ENCODE measurements at regions not wholly inside any gene's neighbourhood (a gene's known extent, or its start where the extent isn't known, plus 50 kb on each side); places are given as distances from the start of the nearest gene placed in this dataset.
"Not testable (repeated sequence)": the region's sequence is repeated elsewhere in the genome, so short reads cannot be mapped to it uniquely, and the experiment has no call there.

DNA sequence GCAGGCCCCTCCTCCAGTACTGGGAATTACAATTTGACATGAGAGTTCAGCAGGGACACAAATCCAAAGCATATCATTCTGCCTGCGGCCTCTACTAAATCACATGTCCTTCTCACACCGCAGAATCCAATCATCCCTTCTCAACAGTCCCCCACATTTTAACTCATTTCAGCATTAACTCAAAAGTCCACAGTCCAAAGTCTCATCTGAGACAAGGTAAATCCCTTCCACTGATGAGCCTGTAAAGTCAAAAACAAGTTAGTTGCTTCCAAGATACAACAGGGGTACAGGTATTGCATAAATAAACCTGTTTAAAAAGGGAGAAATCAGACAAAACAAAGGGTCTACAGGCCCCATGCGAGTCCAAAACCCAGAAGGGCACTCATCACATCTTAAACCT, 64.0 kb downstream of the EBNA1BP2 start:
- no peak for DNase-seq (ENCODE audit: low spot score)

DNA sequence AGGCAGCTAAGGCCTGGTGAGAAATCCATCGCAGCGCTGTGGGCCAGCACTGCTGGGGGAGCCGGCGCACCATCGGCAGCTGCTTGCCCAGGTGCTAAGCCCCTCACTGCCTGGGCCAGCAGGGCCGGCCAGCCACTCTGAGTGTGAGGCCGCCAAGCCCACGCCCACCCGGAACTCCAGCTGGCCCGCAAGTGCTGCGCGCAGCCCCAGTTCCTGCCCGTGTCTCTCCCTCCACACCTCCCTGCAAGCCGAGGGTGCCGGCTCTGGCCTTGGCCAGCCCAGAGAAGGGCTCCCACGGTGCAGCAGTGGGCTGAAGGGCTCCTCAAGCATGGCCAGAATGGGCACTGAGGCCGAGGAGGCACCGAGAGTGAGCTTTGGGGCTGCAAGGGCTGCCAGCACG, 64.4 kb downstream of the EBNA1BP2 start:
- DNase-seq (ENCODE audit: low spot score): no peak

DNA sequence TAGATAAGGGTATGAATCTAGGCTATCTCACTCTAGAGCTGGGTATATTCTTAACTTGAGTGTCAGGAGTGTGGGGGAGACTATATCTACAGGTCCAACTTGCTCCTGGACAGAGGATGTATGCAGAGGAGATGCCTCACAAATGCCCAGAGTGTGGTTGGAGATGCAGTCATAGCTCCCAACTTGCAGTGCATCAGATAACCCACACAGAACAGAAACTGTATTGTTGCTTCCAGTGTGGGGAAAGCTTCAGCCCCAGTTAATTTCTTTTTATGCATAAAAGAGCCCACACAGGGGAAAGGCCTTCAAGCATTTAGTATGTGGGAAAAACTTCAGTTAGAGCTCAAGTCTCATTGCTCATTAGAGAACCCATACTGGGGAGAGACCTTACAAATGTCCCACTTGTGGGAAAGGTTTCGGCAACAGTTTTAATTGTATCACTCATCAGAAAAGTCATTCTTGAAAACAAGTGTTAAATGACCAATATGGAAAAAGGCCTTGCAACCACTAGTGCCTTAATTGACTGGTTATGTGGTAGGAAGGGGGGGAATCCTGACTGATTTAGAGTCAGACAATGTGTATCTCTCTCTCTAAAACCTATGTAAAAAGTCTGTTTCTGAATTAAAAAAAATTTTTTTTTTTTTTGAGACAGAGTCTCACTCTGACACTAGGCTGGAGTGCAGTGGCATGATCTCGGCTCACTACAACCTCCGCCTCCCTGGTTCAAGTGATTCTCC, 67.9 kb downstream of the EBNA1BP2 start:
- DNase-seq (ENCODE audit: low spot score): no peak

DNA sequence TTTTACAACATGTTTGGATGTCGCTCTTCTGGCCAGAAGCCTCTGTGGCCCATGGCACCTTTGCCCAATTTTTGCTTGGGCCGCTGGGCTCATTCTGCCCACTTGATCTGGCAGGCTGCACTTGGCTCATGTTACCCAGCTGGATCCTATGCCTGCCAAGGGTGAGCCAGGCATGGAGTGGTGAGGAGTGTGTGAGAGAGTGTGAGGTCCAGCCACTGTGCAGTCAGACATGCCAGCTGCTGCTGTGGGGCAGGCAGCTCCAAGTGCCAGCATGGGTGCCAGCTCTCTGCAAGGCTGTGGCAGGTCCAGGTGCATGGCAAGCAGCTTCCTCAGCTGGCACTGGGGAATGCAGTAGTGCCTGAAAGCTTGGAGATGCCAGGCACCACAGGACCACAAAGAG, 71.0 kb downstream of the EBNA1BP2 start:
- DNase-seq (ENCODE audit: low spot score): no peak

DNA sequence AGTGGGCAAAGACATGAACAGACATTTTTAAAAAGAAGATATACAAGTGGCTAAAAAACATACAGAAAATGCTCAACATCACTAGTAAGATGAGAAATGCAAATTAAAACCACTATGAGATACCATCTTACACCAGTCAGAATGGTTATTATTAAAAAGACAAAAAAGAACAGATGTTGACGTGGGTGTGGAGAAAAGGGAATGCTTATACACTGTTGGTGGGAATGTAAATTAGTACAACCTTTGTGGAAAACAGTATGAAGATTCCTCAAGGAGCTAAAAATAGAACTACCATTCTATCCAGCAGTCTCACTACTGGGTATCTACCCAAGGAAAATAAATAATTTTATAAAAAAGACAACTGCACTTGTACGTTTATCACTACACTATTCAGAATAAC, 73.9 kb downstream of the EBNA1BP2 start:
- DNase-seq (ENCODE audit: low spot score): no peak

DNA sequence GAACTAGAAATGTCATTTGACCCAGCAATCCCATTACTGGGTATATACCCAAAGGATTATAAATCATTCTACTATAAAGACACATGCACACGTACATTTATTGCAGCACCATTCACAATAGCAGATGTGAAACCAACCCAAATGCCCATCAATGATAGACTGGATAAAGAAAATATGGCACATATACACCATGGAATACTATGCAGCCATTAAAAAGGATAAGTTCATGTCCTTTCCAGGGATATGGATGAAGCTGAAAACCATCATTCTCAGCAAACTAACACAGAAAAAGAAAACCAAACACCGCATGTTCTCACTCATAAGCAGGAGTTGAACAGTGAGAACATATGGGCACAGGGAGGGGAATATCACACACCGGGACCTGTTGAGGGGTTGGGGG, 75.6 kb downstream of the EBNA1BP2 start:
- DNase-seq (ENCODE audit: low spot score): not testable (repeated sequence)

DNA sequence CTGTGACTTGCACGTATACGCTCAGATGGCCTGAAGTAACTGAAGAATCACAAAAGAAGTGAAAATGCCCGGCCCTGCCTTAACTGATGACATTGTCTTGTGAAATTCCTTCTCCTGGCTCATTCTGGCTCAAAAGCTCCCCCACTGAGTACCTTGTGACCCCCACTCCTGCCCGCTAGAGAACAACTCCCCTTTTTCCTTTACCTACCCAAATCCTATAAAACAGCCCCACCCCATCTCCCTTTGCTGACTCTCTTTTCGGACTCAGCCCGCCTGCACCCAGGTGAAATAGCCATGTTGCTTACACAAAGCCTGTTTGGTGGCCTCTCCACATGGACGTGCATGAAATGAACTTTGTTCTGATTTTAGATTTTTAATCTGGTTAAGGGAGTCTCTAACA, 81.3 kb downstream of the EBNA1BP2 start:
- DNase-seq (ENCODE audit: low spot score): not testable (repeated sequence)

DNA sequence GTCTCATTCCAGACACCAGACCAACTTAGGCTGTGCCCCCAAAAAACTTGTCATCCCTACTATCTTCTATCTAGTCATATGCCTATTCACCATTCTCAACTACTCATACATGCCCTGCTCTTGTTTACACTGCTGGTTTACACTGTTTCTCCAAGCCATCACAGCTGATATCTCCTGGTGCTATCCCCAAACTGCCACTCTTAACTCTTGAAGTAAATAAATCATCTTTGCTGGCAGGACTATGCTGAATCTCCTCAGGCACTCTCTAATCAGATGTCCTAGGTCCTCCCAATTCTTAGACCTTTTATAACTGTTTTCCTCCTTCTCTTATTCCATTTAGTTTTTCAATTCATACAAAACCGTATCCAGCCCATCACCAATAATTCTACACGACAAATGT, 81.9 kb downstream of the EBNA1BP2 start:
- DNase-seq (ENCODE audit: low spot score): not testable (repeated sequence)

DNA sequence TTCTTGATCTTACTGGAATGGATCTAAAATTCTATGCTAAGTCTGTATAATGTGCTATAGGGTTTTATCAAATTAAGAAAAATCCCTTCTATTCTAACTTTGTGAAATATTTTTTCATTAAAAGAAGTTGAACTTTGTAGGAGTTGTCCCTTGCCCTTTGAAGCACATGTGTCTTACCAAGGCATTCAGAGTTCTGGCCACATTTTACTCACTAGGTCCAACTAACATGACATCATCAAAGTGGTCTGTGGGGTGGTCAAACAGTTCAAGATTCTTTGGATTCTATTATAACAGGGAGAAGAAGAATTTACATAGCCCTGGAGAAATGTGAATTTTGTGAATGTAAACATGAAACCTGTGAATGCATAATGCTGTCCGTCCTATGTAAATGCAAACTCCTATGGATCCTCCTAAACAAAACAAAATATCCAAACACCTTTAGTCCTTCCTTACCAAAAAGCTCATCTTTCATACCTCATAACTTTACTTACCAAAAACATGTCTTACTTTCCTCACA, 88.7 kb downstream of the EBNA1BP2 start:
- no peak for DNase-seq (ENCODE audit: low spot score)

DNA sequence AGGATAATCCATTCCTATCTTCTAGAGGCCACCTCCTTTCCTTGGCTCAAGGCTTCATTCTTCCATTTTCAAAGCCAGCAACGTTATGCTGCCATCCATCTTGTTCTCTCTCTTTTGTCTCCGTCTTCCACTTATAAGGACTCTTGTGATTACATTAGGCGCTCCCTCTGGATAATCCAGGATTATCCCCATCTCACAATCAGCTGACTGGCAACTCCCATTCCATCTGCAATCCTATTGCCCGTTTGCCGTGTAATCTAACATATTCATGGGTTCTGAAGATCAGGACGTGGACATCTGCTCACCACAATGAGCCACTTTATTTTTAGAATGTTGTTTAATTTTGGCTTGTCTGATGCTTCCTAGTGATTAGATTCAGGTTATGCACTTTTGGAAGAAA, 89.3 kb downstream of the EBNA1BP2 start:
- DNase-seq (ENCODE audit: low spot score): no peak

DNA sequence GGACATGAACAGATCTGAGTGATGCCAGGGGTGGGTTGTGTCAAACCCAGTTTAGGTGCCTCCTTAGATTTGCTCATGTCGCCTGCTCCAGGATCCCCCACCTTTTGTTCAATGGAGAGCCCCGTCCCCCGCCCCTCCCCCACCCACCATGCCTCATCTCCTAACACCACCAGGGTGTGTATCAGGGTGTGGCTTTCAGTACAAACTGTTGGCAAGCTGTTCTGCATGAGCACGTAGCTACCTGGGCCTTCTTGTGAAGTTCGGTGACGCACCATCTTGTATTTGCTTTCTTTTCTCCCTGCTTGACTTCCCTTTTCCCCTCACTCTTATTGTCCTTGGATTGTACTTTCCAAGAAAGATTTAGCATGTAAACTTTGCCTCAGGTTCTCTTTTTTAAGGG, 94.8 kb downstream of the EBNA1BP2 start:
- DNase-seq (ENCODE audit: low spot score): no peak

DNA sequence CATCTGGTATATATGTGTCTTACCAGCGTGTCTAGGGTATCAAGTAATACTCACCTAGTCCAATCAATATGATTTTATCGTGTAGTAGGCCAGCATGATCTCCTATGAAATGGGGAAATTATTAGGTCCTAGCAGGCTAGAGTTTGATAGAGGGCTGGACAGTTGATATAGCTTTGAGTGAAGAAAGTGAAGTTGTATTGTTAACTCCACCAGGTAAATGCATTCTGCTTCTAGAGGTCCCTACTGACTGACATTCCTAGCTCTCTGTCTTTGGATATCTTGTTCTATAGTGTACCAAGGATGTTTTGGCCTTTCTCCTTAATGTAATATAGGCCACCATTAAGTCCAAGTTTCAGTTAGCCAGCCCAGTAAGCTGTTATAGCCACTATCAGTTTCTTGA, 97.4 kb downstream of the EBNA1BP2 start:
- DNase-seq (ENCODE audit: low spot score): no peak

DNA sequence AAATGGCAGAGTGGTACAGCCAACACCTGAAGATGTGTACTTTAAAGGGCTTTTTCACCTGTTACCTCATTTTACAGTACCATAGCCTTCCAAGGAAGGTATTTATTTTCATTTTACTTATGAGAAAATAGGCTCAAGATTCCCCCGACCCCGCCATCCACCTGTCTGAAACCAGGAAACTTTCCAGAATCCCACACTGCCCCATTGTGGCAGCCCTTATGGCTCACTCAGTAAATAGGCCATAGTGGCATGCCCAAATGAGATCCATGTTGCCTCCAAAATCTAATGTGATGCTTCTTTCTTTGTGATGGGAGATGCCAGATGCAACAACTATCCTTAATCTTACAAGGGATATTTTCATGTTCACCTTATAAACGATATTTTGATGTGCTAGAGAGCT, 97.8 kb downstream of the EBNA1BP2 start:
- no peak for DNase-seq (ENCODE audit: low spot score)

DNA sequence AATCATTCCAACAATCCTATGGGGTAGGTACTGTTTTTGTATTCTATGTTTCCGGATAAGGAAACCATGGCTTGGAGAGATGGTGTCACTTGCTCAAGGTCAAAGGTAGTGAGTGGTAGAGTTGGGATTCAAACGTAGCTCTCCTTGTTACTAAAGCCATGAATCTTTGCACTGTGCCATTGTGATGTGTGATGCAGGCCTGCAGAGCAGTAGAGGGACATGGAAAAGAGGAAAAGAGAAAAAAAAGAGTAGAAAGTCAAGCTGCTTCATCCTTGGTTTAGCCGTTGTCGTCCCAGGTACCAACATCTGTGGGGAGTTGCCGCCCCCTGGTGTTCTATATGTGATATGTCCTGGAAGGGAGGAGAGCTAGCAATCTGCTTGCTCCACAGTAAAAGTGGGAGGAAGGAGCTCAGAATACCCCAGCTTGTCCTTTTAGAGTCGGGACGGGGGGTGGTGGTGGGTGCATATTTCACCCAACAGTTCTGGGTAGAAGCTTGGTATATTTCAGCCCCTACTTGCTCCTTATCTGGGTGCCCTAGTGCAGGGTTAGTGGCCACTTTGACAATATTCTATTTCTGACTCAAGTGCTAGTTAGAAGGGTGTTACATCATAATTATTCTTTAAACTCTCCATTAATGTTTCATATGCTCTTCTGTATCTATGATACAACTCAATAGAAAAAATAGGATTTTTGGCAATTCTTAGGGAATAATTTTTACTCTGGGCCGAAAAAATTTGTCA, 98.4 kb downstream of the EBNA1BP2 start:
- DNase-seq (ENCODE audit: low spot score): peak; percentile 83

DNA sequence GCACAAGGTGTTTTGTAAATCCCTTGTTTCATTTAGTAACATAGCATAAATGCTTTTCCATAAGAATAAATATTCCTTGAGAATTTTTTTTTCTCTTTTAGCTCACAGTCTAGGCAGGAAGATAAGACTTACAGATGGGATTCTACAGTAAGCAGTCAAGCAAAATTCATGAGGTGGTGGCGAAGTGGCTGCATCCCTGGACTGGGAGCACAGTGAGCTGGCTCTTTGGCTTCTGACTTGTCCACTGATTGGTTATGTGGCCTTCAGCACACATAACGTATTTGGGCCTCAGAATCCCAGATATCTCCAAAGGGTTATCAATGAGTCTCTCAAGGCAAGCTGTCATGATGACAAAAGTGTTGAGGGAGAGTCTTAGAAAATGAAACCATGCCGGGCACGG, 99.8 kb downstream of the EBNA1BP2 start:
- DNase-seq (ENCODE audit: low spot score): no peak

DNA sequence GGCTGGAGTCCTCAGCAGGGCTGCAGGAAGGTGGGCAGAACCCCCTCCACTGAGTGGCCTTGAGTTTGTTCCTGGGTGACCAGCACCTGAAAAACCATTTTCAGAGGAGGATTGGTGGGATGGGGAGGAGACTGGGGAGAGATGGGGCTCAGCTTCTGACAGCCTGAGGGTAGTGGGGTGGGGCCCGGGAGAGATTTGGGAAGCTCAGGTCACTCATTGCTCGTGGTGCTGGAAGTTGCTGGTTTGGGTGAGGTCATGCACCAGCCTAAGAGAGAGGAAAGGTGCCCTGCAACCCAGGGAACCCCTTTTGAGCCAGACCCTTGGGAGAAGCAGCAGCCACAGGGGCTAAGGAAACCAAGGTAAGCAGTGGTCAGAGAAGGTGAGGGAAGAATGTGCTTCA, 100.8 kb downstream of the EBNA1BP2 start:
- DNase-seq (ENCODE audit: low spot score): no peak

DNA sequence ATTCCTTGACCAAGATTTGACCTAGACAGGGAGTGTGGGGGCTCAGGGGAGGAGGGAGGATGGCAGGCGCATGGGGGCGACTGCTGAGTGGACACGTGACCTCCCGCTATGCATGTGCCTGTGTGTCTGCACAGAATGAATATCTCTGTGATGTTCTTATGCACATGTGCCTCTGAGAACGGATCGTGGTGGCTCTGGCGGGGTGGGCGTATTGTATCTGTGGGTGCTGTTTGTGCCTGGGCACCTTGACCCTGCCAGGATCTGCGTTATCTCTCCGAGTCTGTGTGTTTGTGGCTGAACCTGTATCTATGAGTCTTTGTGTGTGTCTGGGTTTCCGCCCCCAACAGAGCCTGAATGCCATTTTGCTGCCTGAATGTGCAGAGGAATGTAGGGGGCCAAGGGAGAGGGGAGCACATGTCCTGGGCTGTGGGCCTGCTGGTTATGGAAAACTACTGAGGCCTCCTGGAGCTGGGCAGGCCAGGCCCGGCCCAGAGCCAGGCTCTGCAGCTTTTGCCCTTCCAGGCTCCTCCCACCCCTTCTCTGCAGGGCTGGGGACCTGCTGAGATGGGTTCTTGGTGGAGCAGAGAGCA, 102.5 kb downstream of the EBNA1BP2 start:
- DNase-seq (ENCODE audit: low spot score): no peak

DNA sequence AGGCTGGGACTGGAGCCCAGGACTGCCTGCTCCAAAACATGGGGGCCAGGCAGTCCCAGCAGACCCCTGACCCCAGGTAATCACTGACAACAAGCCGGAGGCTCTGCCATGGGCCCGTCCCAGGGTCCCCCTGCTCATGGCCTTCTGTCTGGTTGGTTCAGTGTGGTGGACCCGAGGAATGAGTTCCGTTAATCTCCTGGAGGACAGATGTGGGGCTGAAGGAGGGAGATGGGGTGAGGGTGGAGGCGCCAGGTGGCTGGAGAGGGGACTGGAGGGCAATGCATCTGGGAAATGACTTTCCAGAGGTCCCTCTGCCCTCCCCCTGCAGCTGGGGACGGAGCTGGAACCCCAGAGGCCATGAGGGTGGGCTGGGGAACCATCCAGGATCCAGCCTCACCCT, 103.2 kb downstream of the EBNA1BP2 start:
- no peak for DNase-seq (ENCODE audit: low spot score)

DNA sequence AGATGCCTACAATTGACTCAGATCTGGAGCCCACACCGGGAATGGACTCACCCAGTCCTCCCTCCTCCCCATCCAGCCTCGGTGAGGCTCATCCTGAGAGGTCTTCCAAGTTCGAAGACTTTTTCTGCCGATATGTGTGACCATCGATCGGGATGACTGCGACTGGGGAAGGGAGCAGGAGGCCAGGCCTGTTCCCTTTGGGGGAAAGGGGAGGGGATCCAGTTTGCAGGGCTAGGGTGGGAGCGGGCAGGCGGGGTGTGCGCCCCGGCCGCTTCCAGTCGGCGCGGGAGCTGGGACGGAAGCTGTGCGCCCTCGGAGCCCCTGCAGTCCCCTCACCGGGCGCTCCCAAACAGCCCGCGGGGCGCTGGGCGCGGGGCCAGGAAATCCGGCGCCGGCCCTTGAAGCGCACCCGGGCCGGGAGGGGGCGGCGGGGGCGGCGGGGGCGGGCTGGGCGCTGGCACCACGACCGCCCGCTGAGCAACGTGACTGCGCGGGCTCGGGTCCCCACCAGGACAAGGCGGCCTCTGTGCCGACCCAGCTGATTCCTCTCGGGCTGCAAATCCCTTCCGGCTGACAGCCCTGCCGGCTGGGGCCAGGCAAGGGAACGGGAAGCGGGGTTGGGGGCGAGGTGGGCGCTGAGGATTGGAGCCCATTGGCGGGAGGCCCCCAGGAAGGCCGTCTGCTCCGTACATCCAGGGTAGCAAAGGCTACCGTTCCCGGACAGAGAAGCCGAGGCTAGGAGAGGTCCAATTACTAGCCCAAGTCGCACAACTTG, 103.9 kb downstream of the EBNA1BP2 start:
- no peak for DNase-seq (ENCODE audit: low spot score)

DNA sequence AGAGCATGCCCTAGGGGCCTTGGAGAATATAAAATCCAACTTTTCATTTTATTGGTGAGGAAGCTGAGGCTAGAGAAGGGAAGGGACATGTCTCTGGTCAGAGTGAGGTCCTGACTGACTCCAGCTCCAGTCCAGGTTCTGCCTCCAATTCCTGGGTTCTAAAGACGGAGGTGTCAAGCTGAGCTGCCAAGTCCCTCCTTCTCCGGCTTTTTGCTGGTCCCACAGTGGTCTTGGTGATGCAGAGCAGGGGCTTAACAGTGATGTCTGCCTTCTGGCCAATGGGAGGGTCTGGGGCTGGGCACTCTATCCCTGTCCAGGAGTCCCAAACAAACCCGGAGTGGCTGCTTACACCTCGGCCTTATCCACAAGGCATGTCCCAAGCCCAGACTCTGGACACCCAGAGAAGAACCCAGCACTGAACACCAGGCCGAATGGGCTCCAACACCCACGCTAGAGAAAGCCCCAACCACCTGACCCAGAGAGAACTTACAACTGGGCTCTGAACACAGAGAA, 104.8 kb downstream of the EBNA1BP2 start:
- no peak for DNase-seq (ENCODE audit: low spot score)

DNA sequence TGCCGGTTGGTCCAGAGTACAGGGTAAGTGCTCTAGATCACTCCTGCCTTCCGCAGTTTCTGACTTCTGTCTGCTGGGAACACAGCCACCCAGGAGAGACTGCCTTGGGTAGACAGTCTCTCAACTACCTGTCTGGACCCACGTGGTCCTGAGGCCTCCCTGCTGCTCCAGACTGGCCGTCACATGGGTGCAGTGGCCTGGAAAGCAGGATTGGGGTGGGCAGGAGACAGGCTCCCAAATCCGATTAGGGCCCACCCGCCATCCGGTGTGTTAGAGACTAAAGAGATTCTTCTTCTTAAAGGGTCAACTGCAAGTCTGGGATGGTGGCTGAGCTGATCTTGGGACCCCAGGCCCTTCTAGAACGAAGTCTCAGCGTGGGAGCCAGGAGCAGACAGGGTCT, 105.5 kb downstream of the EBNA1BP2 start:
- no peak for DNase-seq (ENCODE audit: low spot score)
